Astrocyte (in vitro differentiated cells and primary cell): ENCODE measurements at regions not wholly inside any gene's neighbourhood (a gene's known extent, or its start where the extent isn't known, plus 50 kb on each side); places are given as distances from the start of the nearest gene placed in this dataset.

Experiments used
- CTCF ChIP-seq: IDR thresholded peaks from 2 replicates; pipeline ENCODE4 v1.5.1; 2011; ENCODE audit warnings: low read depth, mild to moderate bottlenecking, inconsistent platforms, low read length, moderate library complexity; ENCODE audit not compliant: insufficient read depth
- EZH2 ChIP-seq: IDR thresholded peaks from 2 replicates; pipeline ENCODE4 v1.6.1; 2012; ENCODE audit warnings: mild to moderate bottlenecking, low read length, inconsistent platforms; ENCODE audit not compliant: insufficient read depth

GRCh38 chr17:73703917-73704316 is 59.7 kb upstream of the SDK2 start:
- no peak for TF ChIP-seq CTCF
- no peak for TF ChIP-seq EZH2
